Smooth muscle cell (in vitro differentiated cells): ENCODE measurements at regions not wholly inside any gene's neighbourhood (a gene's known extent, or its start where the extent isn't known, plus 50 kb on each side); places are given as distances from the start of the nearest gene placed in this dataset.

ENCODE experiments used
- DNase-seq: peaks from one replicate; lab custom pipeline; 2025; ENCODE audit not compliant: unreplicated experiment; lab: John Stamatoyannopoulos, UW
- H2AFZ ChIP-seq: fragments of 200-600 bp; sonication (generic); 2 replicates; pipeline ENCODE4 v1.6.0; 2016; ENCODE audit warnings: antibody characterized with exemption, low read depth, mild to moderate bottlenecking
- H3F3A ChIP-seq: fragments of 200-600 bp; sonication (generic); 2 replicates; pipeline ENCODE4 v1.6.0; 2017; ENCODE audit warnings: antibody characterized with exemption, low read depth
- H3K27ac ChIP-seq: fragments of 200-600 bp; sonication (generic); 2 replicates; pipeline ENCODE4 v1.5.1; 2016; ENCODE audit warnings: low read depth, mild to moderate bottlenecking
- H3K27me3 ChIP-seq: fragments of 200-600 bp; sonication (generic); 2 replicates; pipeline ENCODE4 v1.6.1; 2016; ENCODE audit warnings: low read depth, mild to moderate bottlenecking
- H3K36me3 ChIP-seq: fragments of 200-600 bp; sonication (generic); 2 replicates; pipeline ENCODE4 v1.5.1; 2016; ENCODE audit warnings: low read depth
- H3K4me1 ChIP-seq: fragments of 200-600 bp; sonication (generic); 2 replicates; pipeline ENCODE4 v1.5.1; 2016; ENCODE audit warnings: low read depth
- H3K4me2 ChIP-seq: fragments of 200-600 bp; sonication (generic); 2 replicates; pipeline ENCODE4 v1.6.0; 2016; ENCODE audit warnings: mild to moderate bottlenecking
- H3K4me3 ChIP-seq: fragments of 200-600 bp; sonication (generic); 2 replicates; pipeline ENCODE4 v1.5.1; 2016; ENCODE audit warnings: mild to moderate bottlenecking
- H3K79me2 ChIP-seq: fragments of 200-600 bp; sonication (generic); 2 replicates; pipeline ENCODE4 v1.6.0; 2016; ENCODE audit warnings: low read depth, mild to moderate bottlenecking
- H3K9ac ChIP-seq: fragments of 200-600 bp; sonication (generic); 2 replicates; pipeline ENCODE4 v1.6.0; 2016; ENCODE audit warnings: low read depth
- H3K9me3 ChIP-seq: fragments of 200-600 bp; sonication (generic); replicated peaks from 2 replicates; pipeline ENCODE4 v1.5.1; 2016; ENCODE audit warnings: low read depth
- H4K20me1 ChIP-seq: fragments of 200-600 bp; sonication (generic); 2 replicates; pipeline ENCODE4 v1.6.0; 2016; ENCODE audit warnings: low read depth
- CTCF ChIP-seq: fragments of 200-600 bp; sonication (generic); IDR thresholded peaks from 2 replicates; pipeline ENCODE4 v1.5.1; 2017; ENCODE audit warnings: borderline replicate concordance, mild to moderate bottlenecking, antibody characterized with exemption; ENCODE audit not compliant: insufficient read depth, poor library complexity, severe bottlenecking
- WGBS: methylation state at CpG from one replicate; pipeline ENCODE4 v1.1.7; 2016; ENCODE audit warnings: low lambda C conversion rate; 5-methylcytosine and 5-hydroxymethylcytosine counted together

GRCh38 chr2:47309472-47309951, 59.6 kb upstream of the EPCAM start:
- Histone ChIP-seq H3K27me3 (no peaks in the 10 kb centered on the region), H3K9me3 (no peaks in the 10 kb centered on the region), H3K4me2 (peak overlapping the region; percentile 63), H3K4me3 (no peak overlapping the region), H3F3A (peaks cover 14% of the 10 kb centered on the region), H3K79me2 (no peaks in the 10 kb centered on the region), H4K20me1 (no peaks in the 10 kb centered on the region), H3K4me1 (peaks cover 20% of the 10 kb centered on the region), H3K9ac (no peak overlapping the region), H2AFZ (no peak overlapping the region), H3K27ac (no peak overlapping the region), H3K36me3 (no peaks in the 10 kb centered on the region)
- WGBS: 54% methylated on average over 5 of the region's 5 CpGs
- no peak for DNase-seq
- TF ChIP-seq CTCF: no peak

GRCh38 chr2:47307066-47307465, 62.0 kb upstream of the EPCAM start:
- peaks cover 29% of the 10 kb centered on the region for H3K4me1 ChIP-seq
- no peaks in the 10 kb centered on the region for H3K9me3 ChIP-seq
- H2AFZ ChIP-seq: no peak overlapping the region
- no peak for TF ChIP-seq CTCF
- no peaks in the 10 kb centered on the region for H4K20me1 ChIP-seq
- H3K27ac ChIP-seq: no peak overlapping the region
- no peak overlapping the region for H3K4me3 ChIP-seq
- H3K79me2 ChIP-seq: no peaks in the 10 kb centered on the region
- H3K9ac ChIP-seq: no peak overlapping the region
- no peaks in the 10 kb centered on the region for H3K36me3 ChIP-seq
- DNase-seq: no peak
- no peaks in the 10 kb centered on the region for H3K27me3 ChIP-seq
- H3F3A ChIP-seq: peaks cover 29% of the 10 kb centered on the region
- no peak overlapping the region for H3K4me2 ChIP-seq

GRCh38 chr2:47304654-47305053, 64.5 kb upstream of the EPCAM start:
- Histone ChIP-seq H3K4me3 (no peak overlapping the region), H4K20me1 (no peaks in the 10 kb centered on the region), H3K27me3 (no peaks in the 10 kb centered on the region), H3K9me3 (no peaks in the 10 kb centered on the region), H3K9ac (no peak overlapping the region), H3K4me1 (peaks cover 20% of the 10 kb centered on the region), H3K36me3 (no peaks in the 10 kb centered on the region), H3K27ac (no peak overlapping the region), H2AFZ (no peak overlapping the region), H3K4me2 (no peak overlapping the region), H3K79me2 (no peaks in the 10 kb centered on the region), H3F3A (peaks cover 38% of the 10 kb centered on the region)
- TF ChIP-seq CTCF: no peak
- no peak for DNase-seq
- 63% methylated on average over 4 of the region's 4 CpGs for WGBS

GRCh38 chr2:47303341-47304148, 65.6 kb upstream of the EPCAM start:
- H3K9ac ChIP-seq: no peak overlapping the region
- no peaks in the 10 kb centered on the region for H4K20me1 ChIP-seq
- peak overlapping the region; percentile 52 for H3K4me2 ChIP-seq
- H3K4me3 ChIP-seq: no peak overlapping the region
- peaks cover 17% of the 10 kb centered on the region for H3K4me1 ChIP-seq
- H3K79me2 ChIP-seq: no peaks in the 10 kb centered on the region
- H3K27me3 ChIP-seq: no peaks in the 10 kb centered on the region
- 12% methylated on average over 3 of the region's 3 CpGs for WGBS
- no peak for DNase-seq
- no peaks in the 10 kb centered on the region for H3K36me3 ChIP-seq
- no peak overlapping the region for H2AFZ ChIP-seq
- TF ChIP-seq CTCF: no peak
- peak overlapping the region; percentile 66 for H3K27ac ChIP-seq
- H3K9me3 ChIP-seq: no peaks in the 10 kb centered on the region
- H3F3A ChIP-seq: peaks cover 42% of the 10 kb centered on the region
